Breast epithelium (tissue), 3 donors: ENCODE measurements at regions not wholly inside any gene's neighbourhood (a gene's known extent, or its start where the extent isn't known, plus 50 kb on each side); places are given as distances from the start of the nearest gene placed in this dataset.

Experiments used
- CTCF ChIP-seq, 3 donors: fragments of 450-650 bp; IDR thresholded peaks; one replicate each; pipeline ENCODE4 v1.5.1; 2016 to 2017; ENCODE audit warnings: antibody characterized with exemption in 3 of 3, mild to moderate bottlenecking in 3 of 3, moderate library complexity in 3 of 3
- POLR2A ChIP-seq: fragments of 450-650 bp; IDR thresholded peaks from one replicate; pipeline ENCODE4 v1.6.1; 2016; ENCODE audit warnings: antibody characterized with exemption, mild to moderate bottlenecking, moderate library complexity

- TF ChIP-seq CTCF (IDR thresholded peaks at IDR 0.05) (no peak), POLR2A (no peak)
Observed at GRCh38 chr12:124208489-124208888, 86.4 kb upstream of the RFLNA start.
